GM21723 (cell line): ENCODE measurements at regions not wholly inside any gene's neighbourhood (a gene's known extent, or its start where the extent isn't known, plus 50 kb on each side); places are given as distances from the start of the nearest gene placed in this dataset.
"Not testable (repeated sequence)": the region's sequence is repeated elsewhere in the genome, so short reads cannot be mapped to it uniquely, and the experiment has no call there.

Experiments
- ATAC-seq: cut with Tn5 transposase; IDR thresholded peaks from one replicate; pipeline ENCODE4 v1.9.1; 2021; ENCODE audit warnings: mild to moderate bottlenecking, moderate library complexity; ENCODE audit not compliant: unreplicated experiment

GRCh38 chr3:194032828-194033435 lies 103.0 kb upstream of the HES1 start:
- ATAC-seq: no peak

- ATAC-seq: no peak
Measured at GRCh38 chr3:194034346-194035336, 101.3 kb upstream of the HES1 start.

DNA sequence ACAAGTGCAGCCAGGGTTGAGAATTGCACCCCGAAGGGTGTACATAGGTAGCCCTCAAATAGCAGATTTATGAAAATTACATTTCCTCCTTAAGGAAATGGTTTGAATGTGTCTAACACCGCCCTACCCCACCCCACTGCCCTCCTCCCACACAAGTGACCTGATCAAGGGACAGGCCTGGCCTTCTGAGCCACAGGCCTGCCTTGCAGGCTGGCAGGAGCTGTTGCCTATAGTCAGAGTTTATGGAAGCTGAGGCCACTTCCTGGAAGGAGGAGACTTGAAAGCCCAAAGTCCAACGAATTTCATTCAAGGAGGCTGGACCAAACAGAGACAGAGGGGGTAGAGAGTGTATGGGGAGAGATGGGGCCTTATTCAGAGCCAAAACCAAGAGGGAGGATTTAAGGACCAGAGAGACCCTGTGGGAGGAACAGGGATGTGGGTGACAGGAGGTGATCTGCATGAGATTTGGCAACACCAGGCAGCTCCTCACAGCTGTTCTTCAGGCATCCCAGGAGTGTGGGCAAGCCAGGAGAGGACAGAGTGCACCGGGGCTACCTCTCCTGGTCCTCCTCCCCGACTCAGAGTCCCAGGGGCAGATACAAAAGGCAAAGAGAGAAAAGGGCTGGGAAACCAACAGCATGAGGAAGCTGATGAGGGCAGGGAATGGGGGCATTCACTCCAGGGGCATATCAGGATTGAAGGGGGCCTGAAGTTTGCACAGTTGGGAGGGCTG lies 100.4 kb upstream of the HES1 start:
- no peak for ATAC-seq

DNA sequence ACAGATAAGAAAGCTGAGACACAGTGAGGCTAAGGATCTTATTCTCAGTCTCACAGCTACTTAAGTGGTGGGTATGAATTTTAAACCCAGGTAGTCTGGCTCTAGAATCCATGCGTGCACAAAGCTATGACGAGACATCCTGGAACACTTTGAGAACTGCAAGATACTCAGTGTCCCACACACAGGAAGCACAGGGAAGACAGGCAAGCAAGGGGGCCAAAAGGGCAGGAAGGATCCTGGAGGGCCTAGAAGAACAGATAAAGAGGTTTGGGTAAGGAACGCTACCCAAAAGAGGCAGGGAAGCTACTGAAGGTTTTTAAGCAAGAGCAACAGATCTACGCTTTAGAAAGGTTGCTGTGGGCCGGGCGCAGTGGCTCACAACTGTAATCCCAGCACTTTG lies 99.1 kb upstream of the HES1 start:
- ATAC-seq: no peak

GRCh38 chr3:194038346-194038745 lies 97.6 kb upstream of the HES1 start:
- ATAC-seq: not testable (repeated sequence)

DNA sequence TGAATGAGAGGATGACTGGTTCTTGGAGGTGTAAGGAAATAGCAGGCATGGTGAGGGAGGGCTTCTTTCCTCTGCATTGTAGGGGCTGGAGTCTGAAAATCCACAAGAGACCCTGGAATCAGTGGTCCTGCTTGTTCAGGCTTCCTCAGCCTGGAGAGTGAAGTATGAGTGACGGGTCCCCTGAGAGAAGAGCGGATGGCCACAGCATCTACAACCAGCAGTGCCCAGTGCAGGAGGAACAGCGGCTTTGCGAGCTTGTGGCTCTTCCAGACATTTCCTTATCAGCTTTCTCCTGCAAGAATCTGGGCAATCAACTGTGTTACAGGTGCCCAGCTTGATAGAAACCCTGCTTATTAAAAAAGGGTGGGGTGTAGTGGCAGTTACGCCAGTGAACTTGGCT lies 97.0 kb upstream of the HES1 start:
- ATAC-seq: no peak

DNA sequence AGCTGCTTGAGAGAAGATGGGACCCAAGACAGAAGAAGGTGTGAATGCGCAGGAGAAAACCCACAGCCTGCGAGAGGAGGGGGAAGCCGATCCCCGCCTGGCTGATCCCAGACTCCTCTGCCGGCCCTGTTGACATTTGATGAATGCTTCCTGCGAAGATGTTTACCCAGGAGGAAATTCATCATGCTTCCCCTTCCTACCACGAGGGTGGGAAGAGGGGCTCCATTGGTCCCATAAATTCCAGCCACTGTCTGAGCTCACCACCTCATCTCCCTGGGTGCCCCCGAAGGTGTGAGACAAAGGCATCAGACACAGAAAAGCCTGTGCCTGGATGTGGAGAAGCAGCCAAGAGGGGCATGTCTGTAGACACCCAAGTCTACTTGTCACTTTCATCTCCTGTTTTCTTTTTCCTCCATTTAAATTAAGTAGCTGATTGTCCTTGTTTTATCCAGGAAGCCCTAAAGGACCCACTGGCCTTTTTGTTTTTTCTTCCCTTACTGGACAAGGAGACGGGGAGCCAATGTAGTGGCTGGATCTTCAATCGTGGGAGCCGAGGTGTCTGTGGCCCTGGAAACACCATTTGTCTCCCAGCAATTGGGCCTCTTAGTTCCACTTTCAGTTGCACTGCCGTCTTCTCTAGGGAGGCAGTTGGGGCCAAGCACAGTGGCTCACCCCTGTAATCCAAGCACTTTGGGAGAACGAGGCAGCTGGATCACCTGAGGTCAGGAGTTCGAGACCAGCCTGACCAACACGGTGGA lies 95.3 kb upstream of the HES1 start:
- no peak for ATAC-seq

DNA sequence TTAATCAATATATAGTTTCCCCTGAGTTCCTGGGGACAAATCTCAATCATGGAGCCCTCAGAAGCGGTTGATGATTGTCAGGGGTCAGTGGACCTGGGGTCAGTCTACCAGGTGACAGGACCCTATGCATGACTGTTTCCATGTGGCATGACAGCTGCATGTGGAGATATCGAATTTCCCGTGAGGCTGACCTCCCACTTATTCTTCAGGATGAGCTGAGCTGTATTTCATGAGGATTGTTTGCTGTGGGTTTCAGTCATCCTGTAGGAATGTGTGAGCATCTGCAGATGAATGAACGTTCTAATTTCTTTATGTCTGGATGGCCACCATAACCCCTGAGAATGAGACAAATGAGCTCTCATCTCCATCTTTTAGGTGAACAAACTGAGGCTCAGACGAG lies 93.0 kb upstream of the HES1 start:
- no peak for ATAC-seq

DNA sequence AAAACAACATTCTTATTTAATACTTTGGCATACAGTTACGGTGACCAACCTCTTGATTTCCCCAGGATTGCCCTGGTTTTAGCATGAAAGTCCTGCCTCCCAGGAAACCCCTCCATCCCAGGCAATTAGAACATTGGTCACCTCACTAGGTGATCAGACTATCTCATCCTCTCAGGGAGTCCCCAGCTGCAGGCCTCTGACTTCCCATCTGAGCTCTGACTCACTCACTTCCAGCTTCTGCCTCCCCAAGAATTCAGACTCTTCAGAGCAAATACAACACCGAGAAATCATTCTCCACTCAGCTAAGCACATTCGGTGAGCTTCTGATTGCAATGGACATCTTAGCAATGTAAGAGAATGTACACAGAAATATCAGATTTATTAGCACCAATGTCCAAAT lies 92.4 kb upstream of the HES1 start:
- ATAC-seq: no peak

- peak; percentile 71 for ATAC-seq
Measured at GRCh38 chr3:194045289-194045688, 90.7 kb upstream of the HES1 start.

GRCh38 chr3:194045919-194046318 lies 90.0 kb upstream of the HES1 start:
- ATAC-seq: no peak

GRCh38 chr3:194046531-194046930 lies 89.4 kb upstream of the HES1 start:
- ATAC-seq: no peak

- no peak for ATAC-seq
Measured at GRCh38 chr3:194046995-194047645, 88.8 kb upstream of the HES1 start.

DNA sequence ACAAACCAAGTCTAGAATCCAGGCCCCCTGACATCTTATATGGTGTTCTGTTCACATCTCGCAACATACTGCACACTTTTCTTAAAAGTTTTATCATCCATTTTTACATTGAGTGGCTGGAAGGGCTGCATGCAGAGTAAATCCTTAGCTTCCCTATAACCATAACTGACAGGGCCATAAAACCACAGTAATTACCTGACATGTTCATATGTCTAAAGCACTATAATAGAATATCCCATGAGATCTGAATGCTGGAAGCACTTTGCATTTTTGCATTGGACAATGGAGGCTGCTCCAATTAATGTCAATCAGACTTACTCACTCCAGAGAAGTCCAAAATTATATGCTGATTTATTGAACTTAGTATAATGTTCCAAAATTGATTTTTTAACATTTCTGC lies 86.6 kb upstream of the HES1 start:
- ATAC-seq: no peak

GRCh38 chr3:194050782-194051320 lies 85.1 kb upstream of the HES1 start:
- ATAC-seq: no peak

DNA sequence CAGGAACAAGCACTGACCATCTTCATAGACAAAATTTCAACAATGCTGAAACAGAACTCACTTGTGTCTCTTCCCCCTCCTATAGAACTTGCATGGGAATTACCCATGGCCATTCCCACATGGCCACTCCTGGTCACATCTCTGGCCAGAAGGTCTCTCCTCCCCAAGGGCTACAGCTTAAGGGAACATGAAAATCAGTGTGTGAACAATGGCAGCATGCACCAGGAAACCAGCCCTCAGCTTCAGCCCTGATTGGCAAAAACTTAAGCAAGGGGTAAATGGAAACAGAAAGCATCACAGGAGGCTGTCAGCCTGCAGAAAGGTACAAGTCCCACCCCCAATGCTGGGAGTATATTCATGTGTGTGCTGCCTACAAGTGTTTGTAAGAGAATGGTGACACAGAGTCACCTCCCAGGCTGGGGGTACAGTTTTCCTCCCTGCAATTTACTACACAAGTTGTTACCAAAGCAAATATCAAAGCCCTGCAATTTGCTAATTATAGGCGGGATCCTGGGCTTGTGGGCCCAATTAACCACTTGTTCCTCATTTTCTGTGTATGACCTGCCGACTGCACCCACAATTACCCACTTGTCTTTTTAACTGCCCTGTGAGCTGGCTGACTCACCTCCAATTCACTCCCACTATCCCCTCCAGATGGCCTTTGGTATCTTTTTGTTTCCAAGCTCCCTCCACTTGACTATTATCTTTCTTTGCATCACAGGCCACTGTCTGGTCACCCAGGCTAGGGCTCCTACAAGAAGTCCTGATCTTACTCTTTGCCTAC lies 84.4 kb upstream of the HES1 start:
- no peak for ATAC-seq

- no peak for ATAC-seq
Measured at GRCh38 chr3:194053136-194053535, 82.8 kb upstream of the HES1 start.

DNA sequence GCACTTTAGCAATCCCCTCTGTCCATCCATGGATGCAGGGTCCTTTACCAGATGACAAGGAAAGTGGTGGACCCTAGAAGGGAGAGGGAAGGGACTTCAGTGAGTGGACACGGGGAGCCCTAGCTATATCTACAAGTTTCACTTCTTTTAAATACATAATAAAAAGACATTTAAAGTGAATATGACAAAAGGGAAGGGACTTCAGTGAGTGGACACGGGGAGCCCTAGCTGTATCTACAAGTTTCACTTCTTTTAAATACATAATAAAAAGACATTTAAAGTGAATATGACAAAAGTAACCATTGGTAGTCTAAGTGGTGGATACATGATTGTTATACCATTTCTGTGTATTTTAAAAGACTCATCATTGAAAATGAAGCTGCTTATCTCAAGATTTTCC lies 81.9 kb upstream of the HES1 start:
- ATAC-seq: no peak

DNA sequence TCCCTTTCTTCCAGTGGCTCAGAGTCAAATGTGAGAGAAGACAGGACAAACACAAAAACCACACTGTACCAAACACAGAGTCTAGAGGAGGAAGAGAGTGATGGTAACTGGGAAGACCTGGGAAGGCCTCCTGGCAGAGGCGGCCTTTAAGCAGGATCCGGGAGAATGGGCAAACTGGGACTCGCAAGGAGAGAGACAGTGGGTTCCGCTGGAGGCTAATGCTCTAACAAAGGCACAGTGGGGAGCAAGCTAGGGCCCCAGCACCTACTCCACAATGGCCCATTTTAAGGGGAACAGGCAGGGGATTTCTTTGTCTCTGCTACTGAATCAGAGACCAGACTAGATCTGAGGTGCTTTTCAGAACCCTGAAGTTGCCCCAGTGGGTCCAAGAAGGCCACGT lies 81.4 kb upstream of the HES1 start:
- no peak for ATAC-seq
